Keratinocyte (primary cell): ENCODE measurements at regions not wholly inside any gene's neighbourhood (a gene's known extent, or its start where the extent isn't known, plus 50 kb on each side); places are given as distances from the start of the nearest gene placed in this dataset.
"Not testable (repeated sequence)": the region's sequence is repeated elsewhere in the genome, so short reads cannot be mapped to it uniquely, and the experiment has no call there.

ENCODE experiments used
- DNase-seq: peaks from one replicate; pipeline ENCODE4 v3.0.0-alpha.2; 2011; ENCODE audit warnings: low read depth, missing footprints, low spot score
- FAIRE-seq: peaks from 2 replicates; lab custom pipeline; 2011; peaks lifted over from hg19 to GRCh38; lab: Jason Lieb, UNC
- H2AFZ ChIP-seq: 2 replicates; pipeline ENCODE4 v1.6.0; 2012; ENCODE audit warnings: low read length, control low read depth, inconsistent platforms; ENCODE audit not compliant: control insufficient read depth
- H3K27ac ChIP-seq: 2 replicates; pipeline ENCODE4 v1.5.1; 2011; ENCODE audit warnings: low read length; ENCODE audit not compliant: control insufficient read depth, insufficient read depth
- H3K27me3 ChIP-seq: 3 replicates; pipeline ENCODE4 v1.6.0; 2011; ENCODE audit warnings: low read length; ENCODE audit not compliant: control insufficient read depth, insufficient read depth; ENCODE audit errors: extremely low read depth
- H3K36me3 ChIP-seq, 2 experiments: 2 replicates in 1 of 2; 3 replicates in 1 of 2; pipeline ENCODE4 v1.5.1; 2011; ENCODE audit warnings: low read length in 2 of 2, mild to moderate bottlenecking in 1 of 2; ENCODE audit not compliant: control insufficient read depth in 2 of 2, insufficient read depth in 2 of 2; ENCODE audit errors: extremely low read depth in 1 of 2
- H3K4me1 ChIP-seq: 3 replicates; pipeline ENCODE4 v1.5.1; 2011; ENCODE audit warnings: low read length; ENCODE audit not compliant: control insufficient read depth, insufficient read depth; ENCODE audit errors: extremely low read depth
- H3K4me2 ChIP-seq: 3 replicates; pipeline ENCODE4 v1.6.0; 2011; ENCODE audit warnings: low read depth, low read length; ENCODE audit not compliant: control insufficient read depth, insufficient read depth; ENCODE audit errors: extremely low read depth
- H3K4me3 ChIP-seq, 3 experiments: fragments of 200-600 bp in 1 of 3; sonication (generic) in 1 of 3; 2 replicates in 2 of 3; 3 replicates in 1 of 3; pipeline ENCODE4 v1.5.1; 2011 to 2016; ENCODE audit warnings: low read length in 3 of 3, mild to moderate bottlenecking in 3 of 3, control low read depth in 2 of 3, inconsistent platforms in 1 of 3, low read depth in 1 of 3, mixed read lengths in 1 of 3, mixed run types in 1 of 3, moderate library complexity in 1 of 3; ENCODE audit not compliant: control insufficient read depth in 2 of 3, insufficient read depth in 2 of 3; ENCODE audit errors: extremely low read depth in 1 of 3
- H3K79me2 ChIP-seq: 2 replicates; pipeline ENCODE4 v1.6.0; 2012; ENCODE audit warnings: low read length; ENCODE audit not compliant: control insufficient read depth, insufficient read depth
- H3K9ac ChIP-seq: 3 replicates; pipeline ENCODE4 v1.6.0; 2011; ENCODE audit warnings: low read length; ENCODE audit not compliant: control insufficient read depth, insufficient read depth; ENCODE audit errors: extremely low read depth
- H3K9me1 ChIP-seq: 3 replicates; pipeline ENCODE4 v1.6.0; 2011; ENCODE audit warnings: low read length; ENCODE audit not compliant: control insufficient read depth, insufficient read depth; ENCODE audit errors: extremely low read depth
- H3K9me3 ChIP-seq: 2 replicates; pipeline ENCODE4 v1.5.1; 2012; ENCODE audit warnings: low read depth, low read length; ENCODE audit not compliant: control insufficient read depth
- H4K20me1 ChIP-seq: 3 replicates; pipeline ENCODE4 v1.6.0; 2011; ENCODE audit warnings: low read length; ENCODE audit not compliant: control insufficient read depth, insufficient read depth; ENCODE audit errors: extremely low read depth
- CTCF ChIP-seq, 3 experiments: IDR thresholded peaks in 1 of 3; conservative IDR thresholded peaks in 1 of 3; optimal IDR thresholded peaks in 1 of 3; 2 replicates in 2 of 3; 3 replicates in 1 of 3; pipeline versions ENCODE3 to v1.5.1; 2011; ENCODE audit warnings: low read length in 3 of 3, mild to moderate bottlenecking in 3 of 3, moderate library complexity in 2 of 3, control low read depth in 1 of 3, inconsistent platforms in 1 of 3; ENCODE audit not compliant: insufficient read depth in 2 of 3; ENCODE audit errors: extremely low read depth in 1 of 3
- EZH2 ChIP-seq: IDR thresholded peaks from one replicate; pipeline ENCODE4 v1.6.1; 2012; ENCODE audit warnings: inconsistent platforms, mild to moderate bottlenecking, low read length, moderate library complexity
- dilution Hi-C: fragments of 300-500 bp; cut with MboI; formaldehyde crosslinking; loops from one replicate; pipeline ENCODE4 v1.7.0; 2020; ENCODE audit warnings: low sequenced_read_pairs; ENCODE audit not compliant: extremely low pct_ligation_motif_present

GRCh38 chr16:16763449-16763848, 384.5 kb downstream of the NPIPA7 start:
- no peaks in the 10 kb centered on the region for H4K20me1 ChIP-seq
- H3K4me2 ChIP-seq = no peak overlapping the region
- no peaks in the 10 kb centered on the region for H3K27me3 ChIP-seq
- H3K9me1 ChIP-seq = no peaks in the 10 kb centered on the region
- no peak overlapping the region for H3K27ac ChIP-seq
- H2AFZ ChIP-seq = no peak overlapping the region
- H3K4me3 ChIP-seq = no peak overlapping the region
- H3K9ac ChIP-seq = no peak overlapping the region
- H3K36me3 ChIP-seq = no peaks in the 10 kb centered on the region
- no peaks in the 10 kb centered on the region for H3K9me3 ChIP-seq
- H3K4me1 ChIP-seq = no peaks in the 10 kb centered on the region
- dilution Hi-C loops = no loop called here
- H3K79me2 ChIP-seq = no peaks in the 10 kb centered on the region
- no peak for DNase-seq
- no peak for FAIRE-seq
- TF ChIP-seq EZH2 (no peak), CTCF (optimal IDR thresholded peaks at IDR 0.05 in 1 of 3, IDR thresholded peaks at IDR 0.05 in 1 of 3, conservative IDR thresholded peaks at IDR 0.05 in 1 of 3; ENCODE audit: extremely low read depth in 1 of 3, insufficient read depth in 2 of 3, low read length in 3 of 3) (no peak)

- H4K20me1 ChIP-seq, FAIRE-seq, H3K9me3 ChIP-seq, H3K79me2 ChIP-seq, H3K9ac ChIP-seq, H3K27me3 ChIP-seq, dilution Hi-C loops, DNase-seq, H3K4me3 ChIP-seq, H3K4me1 ChIP-seq, H3K9me1 ChIP-seq, H3K27ac ChIP-seq, H3K4me2 ChIP-seq, H2AFZ ChIP-seq, H3K36me3 ChIP-seq: not testable (repeated sequence)
Measured at GRCh38 chr16:16770717-16771116, 391.8 kb downstream of the NPIPA7 start.

- Histone ChIP-seq H3K79me2 (no peaks in the 10 kb centered on the region), H4K20me1 (no peaks in the 10 kb centered on the region), H3K4me3 (no peak overlapping the region), H3K9me3 (no peaks in the 10 kb centered on the region), H3K9me1 (peaks cover 2% of the 10 kb centered on the region), H3K27ac (no peak overlapping the region), H3K36me3 (no peaks in the 10 kb centered on the region), H3K4me1 (no peaks in the 10 kb centered on the region), H3K4me2 (no peak overlapping the region), H2AFZ (no peak overlapping the region), H3K27me3 (no peaks in the 10 kb centered on the region), H3K9ac (no peak overlapping the region)
- no peak for DNase-seq
- FAIRE-seq = no peak
- dilution Hi-C loops = no loop called here
- TF ChIP-seq CTCF (optimal IDR thresholded peaks at IDR 0.05 in 1 of 3, IDR thresholded peaks at IDR 0.05 in 1 of 3, conservative IDR thresholded peaks at IDR 0.05 in 1 of 3; ENCODE audit: extremely low read depth in 1 of 3, insufficient read depth in 2 of 3, low read length in 3 of 3) = no peak
- TF ChIP-seq EZH2 = no peak
Measured at GRCh38 chr16:16774389-16774788, 395.4 kb downstream of the NPIPA7 start.
